ENCODE measurements at regions not wholly inside any gene's neighbourhood (a gene's known extent, or its start where the extent isn't known, plus 50 kb on each side); places are given as distances from the start of the nearest gene placed in this dataset.

GRCh38 chr3:43969944-43970343, 271.7 kb upstream of the TOPAZ1 start:
- TF ChIP-seq CTCF (IDR thresholded peaks at IDR 0.05), result no peak
- TF ChIP-seq POLR2A (IDR thresholded peaks at IDR 0.05), result no peak
